AG09319 (cell line): ENCODE measurements at regions not wholly inside any gene's neighbourhood (a gene's known extent, or its start where the extent isn't known, plus 50 kb on each side); places are given as distances from the start of the nearest gene placed in this dataset.

ENCODE experiments used
- DNase-seq: peaks from one replicate; pipeline ENCODE4 v3.0.0-alpha.2; 2010; ENCODE audit warnings: low read depth; ENCODE audit errors: extremely low read depth
- CTCF ChIP-seq: IDR thresholded peaks from 2 replicates; pipeline ENCODE4 v1.5.1; 2011; ENCODE audit warnings: low read depth, mild to moderate bottlenecking, inconsistent platforms, low read length, moderate library complexity

GRCh38 chr18:60976976-60977375 is 356.3 kb upstream of the CDH20 start:
- no peak for DNase-seq
- TF ChIP-seq CTCF: no peak

GRCh38 chr18:60978338-60978737 is 354.9 kb upstream of the CDH20 start:
- no peak for DNase-seq
- TF ChIP-seq CTCF: no peak

GRCh38 chr18:60980422-60981005 is 352.7 kb upstream of the CDH20 start:
- TF ChIP-seq CTCF: no peak
- no peak for DNase-seq

- no peak for TF ChIP-seq CTCF
- no peak for DNase-seq
Observed at GRCh38 chr18:60981682-60982328, 351.4 kb upstream of the CDH20 start.

- no peak for DNase-seq
- no peak for TF ChIP-seq CTCF
Observed at GRCh38 chr18:60982329-60982695, 350.9 kb upstream of the CDH20 start.

- DNase-seq: no peak
- TF ChIP-seq CTCF: no peak
Observed at GRCh38 chr18:60982928-60983327, 350.3 kb upstream of the CDH20 start.

GRCh38 chr18:60984510-60984909 is 348.7 kb upstream of the CDH20 start:
- no peak for TF ChIP-seq CTCF
- DNase-seq: peak; percentile 67
